A549 (cell line): ENCODE measurements at regions not wholly inside any gene's neighbourhood (a gene's known extent, or its start where the extent isn't known, plus 50 kb on each side); places are given as distances from the start of the nearest gene placed in this dataset.
"Not testable (repeated sequence)": the region's sequence is repeated elsewhere in the genome, so short reads cannot be mapped to it uniquely, and the experiment has no call there.

Source experiments
- ATAC-seq, 2 experiments: fragments of 200-7000 bp in 1 of 2; fragments of >200 bp in 1 of 2; cut with Nextera tagmentation in 1 of 2; cut with Tn5 transposase in 1 of 2; 3 replicates each; pipeline versions ENCODE4 v1.8.0 to v1.9.1; 2018 to 2020; ENCODE audit warnings: mild to moderate bottlenecking in 1 of 2, moderate library complexity in 1 of 2
- CTCF ChIA-PET: fragments of 300-600 bp; sonication (Branson Sonifier 250); formaldehyde crosslinking; extraction: SDS; loops from one replicate; lab custom pipeline; 2021; ENCODE audit warnings: antibody characterized with exemption, inconsistent platforms; lab: Yijun Ruan, JAX
- POLR2A ChIA-PET: fragments of 350-600 bp; formaldehyde crosslinking; extraction: SDS; loops from one replicate; lab custom pipeline; 2021; ENCODE audit warnings: antibody characterized with exemption, inconsistent platforms; lab: Yijun Ruan, JAX
- DNase-seq, 2 experiments: peaks; one replicate each; pipeline versions ENCODE4 v3.0.0 to v3.0.0-alpha.2; 2011 to 2016; ENCODE audit warnings: low read depth in 1 of 2, low spot score in 1 of 2
- FAIRE-seq: peaks from 2 replicates; lab custom pipeline; 2011; peaks lifted over from hg19 to GRCh38; lab: Jason Lieb, UNC
- H3K27ac ChIP-seq, 2 experiments: fragments of >200 bp; sonication (Bioruptor Twin); formaldehyde crosslinking; 3 replicates each; pipeline ENCODE4 v1.5.1; 2016 to 2017
- H3K4me1 ChIP-seq: fragments of >200 bp; sonication (Bioruptor Twin); formaldehyde crosslinking; 3 replicates; pipeline ENCODE4 v1.6.1; 2016
- H3K4me2 ChIP-seq: fragments of >200 bp; sonication (Bioruptor Twin); formaldehyde crosslinking; 3 replicates; pipeline ENCODE4 v1.6.1; 2016
- H3K4me3 ChIP-seq: fragments of >200 bp; sonication (Bioruptor Twin); formaldehyde crosslinking; 3 replicates; pipeline ENCODE4 v1.5.1; 2016
- H3K9me3 ChIP-seq: fragments of >200 bp; sonication (Bioruptor Twin); formaldehyde crosslinking; 3 replicates; pipeline ENCODE4 v1.6.1; 2016
- CHD2 ChIP-seq: fragments of 150-350 bp; IDR thresholded peaks from 2 replicates; pipeline ENCODE4 v1.6.1; 2014; ENCODE audit warnings: low read length; ENCODE audit not compliant: partially characterized antibody
- CHD4 ChIP-seq: fragments of 200-600 bp; sonication (generic); IDR thresholded peaks from 2 replicates; pipeline ENCODE4 v1.6.1; 2016; ENCODE audit warnings: antibody characterized with exemption, mild to moderate bottlenecking, borderline replicate concordance
- ELK1 ChIP-seq: fragments of 150-350 bp; IDR thresholded peaks from 2 replicates; pipeline ENCODE4 v1.6.1; 2014; ENCODE audit warnings: low read depth, mild to moderate bottlenecking, low read length
- FOSL2 ChIP-seq, 2 experiments: fragments of 450-650 bp in 1 of 2; fragments of >200 bp in 1 of 2; sonication (Bioruptor Twin) in 1 of 2; formaldehyde crosslinking; IDR thresholded peaks; 2 replicates each; pipeline versions ENCODE4 v1.5.0 to v1.6.1; 2016 to 2020; ENCODE audit warnings: mild to moderate bottlenecking in 1 of 2, moderate library complexity in 1 of 2
- FOXS1 ChIP-seq: fragments of 250-450 bp; sonication (Bioruptor Pico); IDR thresholded peaks from 2 replicates; pipeline ENCODE4 v1.5.0; 2020; ENCODE audit warnings: mild to moderate bottlenecking, moderate library complexity
- HEYL ChIP-seq: fragments of 250-450 bp; sonication (Bioruptor Pico); IDR thresholded peaks from 2 replicates; pipeline ENCODE4 v1.8.0; 2021; ENCODE audit warnings: mild to moderate bottlenecking, moderate library complexity
- HOXA7 ChIP-seq: fragments of 250-450 bp; sonication (Bioruptor Pico); IDR thresholded peaks from 2 replicates; pipeline ENCODE4 v1.5.0; 2020; ENCODE audit warnings: mild to moderate bottlenecking, moderate library complexity
- HOXB13 ChIP-seq: fragments of 250-450 bp; sonication (Bioruptor Pico); IDR thresholded peaks from 2 replicates; pipeline ENCODE4 v1.5.0; 2020; ENCODE audit warnings: low read depth, mild to moderate bottlenecking, moderate library complexity
- JUNB ChIP-seq: fragments of >200 bp; sonication (Bioruptor Twin); formaldehyde crosslinking; IDR thresholded peaks from 2 replicates; pipeline ENCODE4 v1.6.1; 2016
- KDM1A ChIP-seq: fragments of 200-600 bp; sonication (generic); IDR thresholded peaks from 2 replicates; pipeline ENCODE4 v1.6.1; 2016; ENCODE audit warnings: low read depth, mild to moderate bottlenecking
- MAFK ChIP-seq: fragments of 450-650 bp; IDR thresholded peaks from 2 replicates; pipeline ENCODE4 v1.6.1; 2014; ENCODE audit not compliant: partially characterized antibody
- MAX ChIP-seq: IDR thresholded peaks from 2 replicates; pipeline ENCODE4 v1.6.1; 2012
- POLR2A ChIP-seq: IDR thresholded peaks from 2 replicates; pipeline ENCODE4 v1.6.1; 2012; ENCODE audit warnings: mild to moderate bottlenecking, low read length
- POLR2AphosphoS2 ChIP-seq: conservative IDR thresholded peaks from 2 replicates; pipeline ENCODE4 v1.6.1; 2012; ENCODE audit warnings: low read length, improper control_type of control experiment, inconsistent platforms
- RCOR1 ChIP-seq: fragments of 150-350 bp; IDR thresholded peaks from 2 replicates; pipeline ENCODE4 v1.6.1; 2014; ENCODE audit warnings: antibody characterized with exemption, low read length, low read depth
- SMC3 ChIP-seq: fragments of >200 bp; sonication (Bioruptor Twin); formaldehyde crosslinking; IDR thresholded peaks from 3 replicates; pipeline ENCODE4 v1.6.1; 2018; ENCODE audit warnings: inconsistent platforms
- TFCP2L1 ChIP-seq: fragments of 250-450 bp; sonication (Bioruptor Pico); IDR thresholded peaks from 2 replicates; pipeline ENCODE4 v1.5.0; 2021; ENCODE audit warnings: mild to moderate bottlenecking
- USF2 ChIP-seq: fragments of 450-650 bp; IDR thresholded peaks from 2 replicates; pipeline ENCODE4 v1.6.1; 2014; ENCODE audit warnings: antibody characterized with exemption
- ZFP36 ChIP-seq: fragments of 450-650 bp; IDR thresholded peaks from 2 replicates; pipeline ENCODE4 v1.6.1; 2014; ENCODE audit warnings: borderline replicate concordance; ENCODE audit not compliant: partially characterized antibody
- ZNF302 ChIP-seq: fragments of 250-450 bp; sonication (Bioruptor Pico); IDR thresholded peaks from 2 replicates; pipeline ENCODE4 v1.9.0; 2021; ENCODE audit warnings: inconsistent platforms, mild to moderate bottlenecking, moderate library complexity
- ZSCAN20 ChIP-seq: fragments of 250-450 bp; sonication (Bioruptor Pico); IDR thresholded peaks from 2 replicates; pipeline ENCODE4 v1.8.0; 2022; ENCODE audit warnings: mild to moderate bottlenecking, moderate library complexity
- WGBS: methylation state at CpG from one replicate; pipeline ENCODE4 v1.1.6; 2017; ENCODE audit errors: missing lambda C conversion rate; 5-methylcytosine and 5-hydroxymethylcytosine counted together
- TF ChIP-seq, protein P1 (sequence below): fragments of 200-600 bp; sonication (generic); IDR thresholded peaks from 2 replicates; pipeline ENCODE4 v1.6.1; 2016; ENCODE audit warnings: antibody characterized with exemption, mild to moderate bottlenecking, moderate library complexity

DNA sequence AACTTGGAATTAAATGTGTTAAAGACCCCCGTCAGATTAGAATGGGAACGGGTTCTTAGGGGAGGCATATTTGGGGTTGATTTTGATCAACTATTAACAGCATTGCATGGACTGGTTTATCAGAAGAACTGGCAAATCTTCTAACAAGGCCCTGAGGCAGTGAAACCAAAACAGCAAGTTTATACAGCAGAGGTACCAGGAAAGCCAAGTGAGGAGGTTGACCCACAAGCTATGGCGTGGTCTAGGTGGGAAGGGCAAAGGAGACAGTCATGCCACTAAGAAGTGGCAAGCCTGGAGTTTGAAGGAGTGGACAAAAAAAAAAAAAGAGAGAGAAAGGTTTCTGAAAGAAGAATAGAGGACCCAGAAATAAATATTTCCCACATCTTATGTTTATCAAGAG lies 187.0 kb downstream of the MREG start:
- peaks cover 43% of the 10 kb centered on the region for H3K4me1 ChIP-seq
- FAIRE-seq (no peak), ATAC-seq (peak in 1 of 2 experiments; percentile 68; a peak in 3 of 6 replicates), DNase-seq (peak in 1 of 2 experiments; percentile 35)
- ChIA-PET POLR2A (no interaction called here), CTCF (no interaction called here)
- TF ChIP-seq, protein P1, sequence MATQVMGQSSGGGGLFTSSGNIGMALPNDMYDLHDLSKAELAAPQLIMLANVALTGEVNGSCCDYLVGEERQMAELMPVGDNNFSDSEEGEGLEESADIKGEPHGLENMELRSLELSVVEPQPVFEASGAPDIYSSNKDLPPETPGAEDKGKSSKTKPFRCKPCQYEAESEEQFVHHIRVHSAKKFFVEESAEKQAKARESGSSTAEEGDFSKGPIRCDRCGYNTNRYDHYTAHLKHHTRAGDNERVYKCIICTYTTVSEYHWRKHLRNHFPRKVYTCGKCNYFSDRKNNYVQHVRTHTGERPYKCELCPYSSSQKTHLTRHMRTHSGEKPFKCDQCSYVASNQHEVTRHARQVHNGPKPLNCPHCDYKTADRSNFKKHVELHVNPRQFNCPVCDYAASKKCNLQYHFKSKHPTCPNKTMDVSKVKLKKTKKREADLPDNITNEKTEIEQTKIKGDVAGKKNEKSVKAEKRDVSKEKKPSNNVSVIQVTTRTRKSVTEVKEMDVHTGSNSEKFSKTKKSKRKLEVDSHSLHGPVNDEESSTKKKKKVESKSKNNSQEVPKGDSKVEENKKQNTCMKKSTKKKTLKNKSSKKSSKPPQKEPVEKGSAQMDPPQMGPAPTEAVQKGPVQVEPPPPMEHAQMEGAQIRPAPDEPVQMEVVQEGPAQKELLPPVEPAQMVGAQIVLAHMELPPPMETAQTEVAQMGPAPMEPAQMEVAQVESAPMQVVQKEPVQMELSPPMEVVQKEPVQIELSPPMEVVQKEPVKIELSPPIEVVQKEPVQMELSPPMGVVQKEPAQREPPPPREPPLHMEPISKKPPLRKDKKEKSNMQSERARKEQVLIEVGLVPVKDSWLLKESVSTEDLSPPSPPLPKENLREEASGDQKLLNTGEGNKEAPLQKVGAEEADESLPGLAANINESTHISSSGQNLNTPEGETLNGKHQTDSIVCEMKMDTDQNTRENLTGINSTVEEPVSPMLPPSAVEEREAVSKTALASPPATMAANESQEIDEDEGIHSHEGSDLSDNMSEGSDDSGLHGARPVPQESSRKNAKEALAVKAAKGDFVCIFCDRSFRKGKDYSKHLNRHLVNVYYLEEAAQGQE, result no peak
- TF ChIP-seq POLR2A (no peak), HOXB13 (no peak), CHD4 (no peak), FOSL2 (IDR thresholded peaks at IDR 0.05) (no peak), FOSL2 (CRISPR knock-in tag; IDR thresholded peaks at IDR 0.05) (no peak), SMC3 (no peak), TFCP2L1 (CRISPR knock-in tag) (no peak), ZNF302 (no peak), HOXA7 (CRISPR knock-in tag) (no peak), KDM1A (no peak), ZSCAN20 (CRISPR knock-in tag) (no peak), MAFK (no peak), USF2 (no peak)
- H3K4me3 ChIP-seq, result no peak overlapping the region; the same call in 2 of the 3 replicates
- 43% methylated on average over 3 of the region's 3 CpGs for WGBS
- H3K9me3 ChIP-seq, result no peaks in the 10 kb centered on the region
- peak overlapping the region; percentile 74 for H3K4me2 ChIP-seq
- H3K27ac ChIP-seq, result peak overlapping the region; percentile 79 to 86

GRCh38 chr2:215825707-215826106 lies 187.6 kb downstream of the MREG start:
- peaks cover 38% of the 10 kb centered on the region for H3K4me1 ChIP-seq
- H3K27ac ChIP-seq, result peak overlapping the region; percentile 79 to 86
- POLR2A ChIA-PET, result no interaction called here
- ATAC-seq (no peak), FAIRE-seq (no peak), DNase-seq (no peak)
- TF ChIP-seq HOXB13 (no peak), FOXS1 (no peak), ELK1 (no peak), RCOR1 (no peak), POLR2AphosphoS2 (no peak), JUNB (no peak), USF2 (no peak), CHD2 (no peak), MAX (no peak), ZNF302 (no peak), HEYL (CRISPR knock-in tag) (no peak), CHD4 (no peak), ZFP36 (no peak)
- TF ChIP-seq, protein P1, result no peak
- CTCF ChIA-PET, result no interaction called here
- H3K4me3 ChIP-seq, result no peak overlapping the region
- H3K4me2 ChIP-seq, result peak overlapping the region; percentile 74; the same call in 2 of the 3 replicates
- no peaks in the 10 kb centered on the region for H3K9me3 ChIP-seq

GRCh38 chr2:215821298-215821697 lies 192.1 kb downstream of the MREG start:
- DNase-seq, FAIRE-seq, H3K27ac ChIP-seq, H3K4me3 ChIP-seq, H3K9me3 ChIP-seq, ATAC-seq, H3K4me2 ChIP-seq, POLR2A ChIA-PET, H3K4me1 ChIP-seq: not testable (repeated sequence)
- 74% methylated on average over 4 of the region's 4 CpGs for whole genome bisulfite sequencing
- CTCF ChIA-PET, result interaction anchor here (0.6 kb wide), 2 partner anchors 40 to 438 kb away, joined by 3 to 4 read pairs; no protein-coding TSS in a partner anchor
